Muscle of leg (tissue), 3 donors: ENCODE measurements at regions not wholly inside any gene's neighbourhood (a gene's known extent, or its start where the extent isn't known, plus 50 kb on each side); places are given as distances from the start of the nearest gene placed in this dataset.
"Not testable (repeated sequence)": the region's sequence is repeated elsewhere in the genome, so short reads cannot be mapped to it uniquely, and the experiment has no call there.

Source experiments
- DNase-seq: peaks from one replicate; pipeline ENCODE4 v3.0.0; 2013
- H3K27ac ChIP-seq: one replicate; pipeline ENCODE4 v1.5.1; 2013; ENCODE audit warnings: mild to moderate bottlenecking, low read length, control low read depth
- H3K27me3 ChIP-seq: one replicate; pipeline ENCODE4 v1.6.1; 2013; ENCODE audit warnings: low read length; ENCODE audit not compliant: control insufficient read depth, insufficient read depth
- H3K36me3 ChIP-seq: one replicate; pipeline ENCODE4 v1.6.1; 2013; ENCODE audit warnings: low read length; ENCODE audit not compliant: control insufficient read depth, insufficient read depth
- H3K4me1 ChIP-seq: one replicate; pipeline ENCODE4 v1.6.1; 2013; ENCODE audit warnings: low read length; ENCODE audit not compliant: control insufficient read depth, insufficient read depth
- H3K4me3 ChIP-seq: one replicate; pipeline ENCODE4 v1.5.1; 2013; ENCODE audit warnings: low read length, control low read depth
- H3K9me3 ChIP-seq: replicated peaks from 2 replicates; pipeline ENCODE4 v1.6.1; 2013; ENCODE audit warnings: low read depth, low read length; ENCODE audit not compliant: control insufficient read depth
- WGBS: methylation state at CpG from one replicate; pipeline ENCODE4 v1.1.5; 2013; ENCODE audit warnings: missing lambda C conversion rate; ENCODE audit not compliant: insufficient coverage; 5-methylcytosine and 5-hydroxymethylcytosine counted together

- DNase-seq = peak; percentile 8
- WGBS = 29% methylated on average over 1 of the region's 4 CpGs
- no peaks in the 10 kb centered on the region for H3K36me3 ChIP-seq
Observed at GRCh38 chr2:61660511-61661388, 122.6 kb upstream of the XPO1 start.

DNA sequence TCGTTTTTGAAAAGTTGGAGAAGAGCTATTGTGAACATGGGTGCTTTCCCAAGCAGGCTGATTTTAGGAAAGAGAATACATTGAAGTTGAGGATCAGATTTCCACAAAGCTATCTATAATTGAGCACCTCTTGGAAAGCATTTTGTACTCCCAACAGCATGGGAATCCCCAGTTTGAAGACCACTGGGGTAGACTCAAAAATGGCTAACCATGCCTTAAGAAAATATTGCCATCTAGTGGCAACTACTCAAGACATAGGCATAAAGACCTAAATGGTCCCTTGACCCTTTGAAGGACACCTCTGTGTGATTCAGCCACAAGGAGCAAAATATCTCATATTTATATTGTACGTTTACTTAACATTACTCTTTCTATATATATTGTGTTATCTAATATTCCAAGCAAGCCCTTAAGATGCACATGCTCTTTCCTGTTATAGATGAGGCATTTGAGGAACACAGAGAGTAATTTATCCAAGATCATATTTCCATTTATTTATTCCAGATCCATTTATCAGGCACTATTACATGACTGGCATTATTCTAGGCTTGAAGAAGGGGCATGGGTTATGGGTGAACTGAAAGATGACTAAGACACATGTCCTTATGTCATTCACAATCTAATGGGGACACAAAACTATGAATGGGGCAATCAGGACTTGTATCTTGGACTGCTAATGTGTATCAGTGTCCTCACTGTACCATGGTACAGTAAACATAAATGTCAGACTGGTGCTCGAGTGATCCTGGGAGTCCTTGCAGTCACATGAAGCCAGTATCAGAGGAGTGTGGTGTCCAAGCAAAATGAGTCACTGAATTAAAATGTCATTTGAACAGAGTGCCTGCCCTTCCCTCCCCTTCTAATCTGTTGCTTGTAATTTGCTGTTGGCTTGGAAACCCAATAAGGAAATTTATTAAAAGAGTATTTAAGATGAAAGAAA is 121.0 kb upstream of the XPO1 start:
- DNase-seq = peak; percentile 11
- no peaks in the 10 kb centered on the region for H3K4me1 ChIP-seq
- 61% methylated on average over 2 of the region's 3 CpGs for WGBS
- H3K27me3 ChIP-seq = no peaks in the 10 kb centered on the region
- no peak overlapping the region for H3K4me3 ChIP-seq
- no peaks in the 10 kb centered on the region for H3K9me3 ChIP-seq
- no peak overlapping the region for H3K27ac ChIP-seq
- no peaks in the 10 kb centered on the region for H3K36me3 ChIP-seq

More at GRCh38 chr2:61660511-61661388, 122.6 kb upstream of the XPO1 start:
- Histone ChIP-seq H3K4me1 (no peaks in the 10 kb centered on the region), H3K27me3 (no peaks in the 10 kb centered on the region), H3K4me3 (no peak overlapping the region), H3K9me3 (no peaks in the 10 kb centered on the region), H3K27ac (no peak overlapping the region)

- H3K4me3 ChIP-seq, H3K36me3 ChIP-seq, H3K27ac ChIP-seq, H3K9me3 ChIP-seq, DNase-seq, H3K27me3 ChIP-seq, H3K4me1 ChIP-seq: not testable (repeated sequence)
- WGBS = 64% methylated on average over 2 of the region's 3 CpGs
Observed at GRCh38 chr2:61649946-61650345, 111.8 kb upstream of the XPO1 start.

GRCh38 chr2:61649021-61649420 is 110.9 kb upstream of the XPO1 start:
- DNase-seq = no peak
- H3K27me3 ChIP-seq = no peaks in the 10 kb centered on the region
- 69% methylated on average over 2 of the region's 2 CpGs for WGBS
- H3K4me1 ChIP-seq = no peaks in the 10 kb centered on the region
- H3K36me3 ChIP-seq = no peaks in the 10 kb centered on the region
- H3K27ac ChIP-seq = no peak overlapping the region
- no peak overlapping the region for H3K4me3 ChIP-seq
- H3K9me3 ChIP-seq = peaks cover 6% of the 10 kb centered on the region

- H3K4me3 ChIP-seq = no peak overlapping the region
- no peak overlapping the region for H3K27ac ChIP-seq
- peaks cover 6% of the 10 kb centered on the region for H3K9me3 ChIP-seq
- no peaks in the 10 kb centered on the region for H3K4me1 ChIP-seq
- H3K36me3 ChIP-seq = no peaks in the 10 kb centered on the region
- 93% methylated on average over 2 of the region's 5 CpGs for WGBS
- H3K27me3 ChIP-seq = no peaks in the 10 kb centered on the region
- no peak for DNase-seq
Observed at GRCh38 chr2:61647044-61647443, 108.9 kb upstream of the XPO1 start.

GRCh38 chr2:61645911-61646310 is 107.8 kb upstream of the XPO1 start:
- Histone ChIP-seq H3K27ac (no peak overlapping the region), H3K4me1 (no peaks in the 10 kb centered on the region), H3K4me3 (no peak overlapping the region), H3K9me3 (peaks cover 6% of the 10 kb centered on the region), H3K27me3 (no peaks in the 10 kb centered on the region), H3K36me3 (no peaks in the 10 kb centered on the region)
- no peak for DNase-seq
- no CpG with 5 or more reads among the region's 1 CpG for whole genome bisulfite sequencing

- 100% methylated on average over 1 of the region's 6 CpGs for WGBS
- not testable (repeated sequence) for H3K27ac ChIP-seq, H3K4me1 ChIP-seq, H3K4me3 ChIP-seq, H3K9me3 ChIP-seq, DNase-seq, H3K27me3 ChIP-seq, H3K36me3 ChIP-seq
Observed at GRCh38 chr2:61643153-61643552, 105.0 kb upstream of the XPO1 start.

DNA sequence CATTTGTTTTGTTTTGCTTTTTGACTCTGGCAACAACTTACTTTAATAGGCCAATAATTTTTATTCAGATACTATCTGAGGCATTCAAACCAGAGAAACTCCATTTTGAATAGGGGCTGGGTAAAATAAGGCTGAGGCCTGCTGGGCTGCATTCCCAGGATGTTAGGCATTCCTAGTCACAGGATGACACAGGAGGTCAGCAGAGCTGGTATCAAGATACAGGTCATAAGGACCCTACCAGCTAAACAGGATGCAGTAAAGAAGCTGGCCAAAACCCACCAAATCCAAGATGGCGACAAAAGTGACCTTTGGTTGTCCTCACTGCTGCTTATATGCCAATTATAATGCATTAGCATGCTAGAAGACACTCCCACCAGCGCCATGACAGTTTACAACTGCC is 102.2 kb upstream of the XPO1 start:
- WGBS = 86% methylated on average over 1 of the region's 2 CpGs
- Histone ChIP-seq H3K9me3 (no peaks in the 10 kb centered on the region), H3K36me3 (no peaks in the 10 kb centered on the region), H3K27me3 (no peaks in the 10 kb centered on the region), H3K27ac (no peak overlapping the region), H3K4me1 (no peaks in the 10 kb centered on the region), H3K4me3 (no peak overlapping the region)
- no peak for DNase-seq

DNA sequence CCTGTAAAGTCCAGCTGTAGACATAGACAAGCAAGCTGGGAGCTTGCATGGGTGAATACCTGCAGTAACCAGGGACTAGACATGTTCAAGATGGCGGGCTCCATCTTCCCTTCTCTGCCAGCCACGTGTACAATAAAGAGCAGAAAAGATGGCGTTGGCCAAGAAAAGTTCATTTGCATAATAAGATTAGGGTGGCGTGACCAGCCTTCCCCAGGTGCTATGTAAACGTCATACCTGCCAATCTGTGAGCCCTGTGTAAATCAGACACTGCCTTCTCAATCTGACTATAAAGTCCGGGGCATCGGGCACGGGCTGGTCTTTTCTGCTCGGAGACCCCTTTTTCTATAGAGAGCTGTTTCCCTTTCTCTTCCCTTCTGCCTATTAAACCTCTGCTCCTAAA is 101.6 kb upstream of the XPO1 start:
- Histone ChIP-seq H3K4me1 (no peaks in the 10 kb centered on the region), H3K4me3 (no peak overlapping the region), H3K9me3 (no peaks in the 10 kb centered on the region), H3K27ac (no peak overlapping the region), H3K27me3 (no peaks in the 10 kb centered on the region), H3K36me3 (no peaks in the 10 kb centered on the region)
- DNase-seq = no peak
- WGBS = 83% methylated on average over 3 of the region's 9 CpGs

DNA sequence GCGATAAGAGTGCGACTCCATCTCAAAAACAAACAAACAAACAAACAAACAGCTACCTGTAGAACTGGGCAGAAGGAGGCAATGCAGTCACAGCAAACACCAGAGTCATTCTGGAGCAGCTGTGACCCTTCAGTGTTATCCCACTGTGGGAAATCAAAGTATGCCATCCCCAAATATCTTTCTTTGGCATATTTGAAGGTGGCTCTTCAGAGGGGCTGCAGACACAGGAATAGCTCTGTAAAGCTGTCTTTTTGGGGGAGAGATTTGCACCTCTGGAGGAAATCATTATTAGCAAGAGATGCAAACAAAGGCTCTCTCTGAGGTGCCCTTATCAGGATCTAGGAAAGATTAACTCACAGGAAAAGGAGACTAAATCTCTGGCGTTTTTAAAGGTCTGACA is 98.5 kb upstream of the XPO1 start:
- 33% methylated on average over 1 of the region's 3 CpGs for WGBS
- no peak overlapping the region for H3K27ac ChIP-seq
- no peak for DNase-seq
- H3K4me3 ChIP-seq = no peak overlapping the region
- no peaks in the 10 kb centered on the region for H3K9me3 ChIP-seq
- no peaks in the 10 kb centered on the region for H3K4me1 ChIP-seq
- no peaks in the 10 kb centered on the region for H3K36me3 ChIP-seq
- no peaks in the 10 kb centered on the region for H3K27me3 ChIP-seq
